ENCODE measurements at regions not wholly inside any gene's neighbourhood (a gene's known extent, or its start where the extent isn't known, plus 50 kb on each side); places are given as distances from the start of the nearest gene placed in this dataset.

GRCh38 chr15:77863491-77864105 lies 213.9 kb downstream of the TBC1D2B start:
- TF ChIP-seq CTCF (IDR thresholded peaks at IDR 0.05) = no peak
- no peak for TF ChIP-seq POLR2AphosphoS5 (IDR thresholded peaks at IDR 0.05)
- TF ChIP-seq EP300 (IDR thresholded peaks at IDR 0.05) = no peak
